Kidney capillary endothelial cell (primary cell): ENCODE measurements at regions not wholly inside any gene's neighbourhood (a gene's known extent, or its start where the extent isn't known, plus 50 kb on each side); places are given as distances from the start of the nearest gene placed in this dataset.

ENCODE experiments used
- DNase-seq: peaks from one replicate; pipeline ENCODE4 v3.0.0-alpha.2; 2018; ENCODE audit warnings: low spot score

GRCh38 chr15:95325763-95326404 lies 1004.6 kb upstream of the NR2F2 start:
- DNase-seq, result peak; percentile 63

DNA sequence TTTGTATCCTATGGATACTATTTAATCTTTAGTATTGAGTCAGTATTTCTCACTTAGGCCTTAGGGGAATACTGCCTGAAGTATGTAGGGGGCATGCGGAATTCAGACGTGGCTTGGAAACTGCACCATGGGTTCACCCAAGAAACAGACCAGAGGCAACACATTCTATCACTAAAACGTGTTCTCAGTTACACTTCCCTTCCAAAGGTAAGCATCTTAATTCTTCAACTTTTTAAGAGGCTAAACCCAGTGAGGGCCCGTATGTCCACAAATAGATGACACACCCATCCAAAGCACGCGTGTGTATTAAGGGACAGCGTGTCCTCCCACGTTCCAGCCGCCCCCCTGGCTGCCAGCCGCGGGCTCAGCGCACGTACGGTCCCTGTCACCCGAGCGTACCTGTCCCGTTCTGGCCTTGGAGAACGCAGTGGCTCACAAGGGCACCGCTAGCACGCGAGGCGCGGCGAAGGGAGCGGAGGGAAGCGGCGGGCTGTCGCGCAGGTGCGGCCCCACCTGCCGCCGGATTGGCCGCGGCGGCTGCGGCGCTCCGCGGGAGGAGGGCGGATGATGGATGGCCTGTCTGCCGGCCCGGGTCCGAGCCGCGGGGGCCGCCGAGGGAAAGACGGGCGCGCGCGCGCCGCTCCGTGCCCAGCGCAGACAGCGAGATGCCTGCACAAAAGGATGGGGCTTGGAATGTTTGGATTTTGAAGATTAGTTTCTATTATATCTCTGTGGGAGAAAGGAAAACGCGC lies 1003.9 kb upstream of the NR2F2 start:
- peak; percentile 25 for DNase-seq

DNA sequence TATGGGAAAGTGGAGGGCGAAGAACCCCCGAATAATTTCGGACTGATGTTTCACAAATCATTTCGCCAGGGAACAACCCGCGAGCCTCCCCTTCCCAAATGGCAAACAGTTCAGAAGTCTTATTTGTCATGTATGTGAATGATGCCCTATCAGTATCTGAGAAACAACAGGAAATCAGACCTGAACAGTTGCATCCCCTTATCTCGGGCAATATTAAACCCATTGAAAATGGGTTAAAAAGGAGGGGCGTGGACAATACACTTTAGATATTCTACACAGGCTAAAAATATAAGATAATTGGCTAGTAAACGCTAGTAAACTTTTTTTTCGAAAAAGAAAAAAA lies 1003.3 kb upstream of the NR2F2 start:
- DNase-seq, result peak; percentile 10

DNA sequence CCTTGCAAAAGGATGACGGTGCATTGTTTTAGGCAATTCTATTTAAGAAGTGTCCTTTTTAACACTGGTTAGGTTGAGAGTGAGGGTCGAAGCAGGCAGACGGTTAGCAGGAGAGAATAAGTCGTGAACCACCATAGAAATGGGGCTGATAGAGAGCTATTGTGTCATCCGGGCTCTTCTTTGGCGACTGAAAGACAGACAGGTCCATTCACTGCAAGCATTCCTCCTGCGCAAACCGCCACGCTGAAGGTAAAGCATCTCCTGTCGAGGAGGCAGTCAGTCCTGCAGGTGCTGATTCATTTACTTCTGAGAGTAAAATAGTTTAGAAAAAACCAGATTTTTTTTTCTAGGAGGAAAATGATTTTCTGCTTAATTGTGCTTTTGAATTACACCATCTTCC lies 1002.8 kb upstream of the NR2F2 start:
- no peak for DNase-seq

GRCh38 chr15:95328559-95328958 lies 1001.9 kb upstream of the NR2F2 start:
- no peak for DNase-seq

DNA sequence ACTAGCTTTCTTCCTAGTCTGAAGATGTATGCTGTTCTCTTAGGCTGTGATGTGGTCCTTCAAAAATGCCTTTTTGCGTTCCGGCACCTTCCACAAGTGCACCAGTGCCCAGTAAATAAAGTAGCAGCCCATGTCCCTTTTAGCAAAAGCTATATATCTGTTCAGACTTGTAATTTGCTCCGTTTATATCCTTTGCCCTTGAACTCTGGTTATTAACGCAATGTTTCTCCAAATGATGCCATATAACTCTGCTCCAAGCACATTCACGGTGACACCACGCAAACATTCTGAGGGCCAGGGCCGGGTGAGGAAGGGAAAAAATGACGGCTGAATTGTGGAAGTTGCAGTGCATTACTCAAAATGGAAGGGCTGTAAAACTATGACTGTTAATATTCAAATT lies 1001.1 kb upstream of the NR2F2 start:
- no peak for DNase-seq

- DNase-seq, result no peak
Observed at GRCh38 chr15:95341686-95342085, 988.8 kb upstream of the NR2F2 start.

DNA sequence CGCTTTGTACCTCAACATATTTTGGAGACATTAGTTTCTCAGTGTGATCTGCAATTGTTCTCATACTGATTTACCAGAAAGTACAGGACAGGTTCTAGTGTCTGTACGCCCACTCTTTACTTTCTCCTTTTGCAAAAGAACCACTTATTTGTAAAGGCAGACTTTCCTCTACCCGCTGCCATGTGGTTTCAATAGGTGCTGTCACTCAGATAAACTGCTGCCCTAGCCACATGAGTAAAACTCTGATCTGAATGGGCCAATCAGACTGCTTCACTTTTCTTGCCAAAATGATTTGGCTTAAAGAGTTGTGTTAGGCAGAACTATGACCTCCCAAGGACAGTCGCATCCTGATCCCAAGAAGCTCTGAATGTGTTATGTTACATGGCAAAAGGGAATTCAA lies 984.6 kb upstream of the NR2F2 start:
- no peak for DNase-seq

GRCh38 chr15:95346721-95347475 lies 983.6 kb upstream of the NR2F2 start:
- no peak for DNase-seq

DNA sequence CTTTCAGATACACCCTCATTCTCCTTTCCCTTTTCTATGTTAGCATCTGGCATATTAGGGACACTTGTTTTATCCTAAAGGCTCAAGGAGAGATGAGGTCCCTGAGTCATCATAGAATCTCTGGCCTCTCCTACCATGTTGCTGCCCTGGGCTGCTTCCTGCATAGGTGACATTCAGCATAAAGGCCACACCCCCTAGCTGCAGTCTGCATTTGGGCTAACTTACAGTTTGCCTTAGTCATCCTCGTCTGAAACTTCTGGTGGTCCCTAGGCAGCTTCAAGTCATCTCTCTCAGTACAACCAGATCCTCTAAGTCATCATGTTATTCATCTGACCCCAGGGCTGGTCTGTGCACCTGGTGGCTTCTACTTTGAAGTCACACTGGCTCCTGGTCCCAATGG lies 982.7 kb upstream of the NR2F2 start:
- no peak for DNase-seq

DNA sequence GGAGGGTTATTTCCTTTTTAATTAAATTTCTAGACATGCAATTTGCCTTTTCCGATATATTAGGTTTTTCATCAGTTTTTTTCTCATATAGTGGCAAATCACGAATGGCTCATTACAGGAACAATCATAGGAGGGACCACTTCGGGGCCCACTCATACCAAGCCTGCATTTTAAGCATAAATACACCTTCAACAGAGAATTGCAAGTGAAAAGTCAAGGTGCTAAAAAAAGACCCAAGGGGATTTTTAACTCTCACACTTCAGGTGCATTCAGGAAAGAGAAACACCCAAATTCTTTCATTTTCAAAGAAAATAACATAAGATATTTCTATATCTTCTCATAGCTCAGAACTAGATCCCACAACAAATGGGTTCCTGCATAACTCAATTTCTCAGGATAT lies 979.6 kb upstream of the NR2F2 start:
- no peak for DNase-seq

- no peak for DNase-seq
Observed at GRCh38 chr15:95352631-95353187, 977.8 kb upstream of the NR2F2 start.

DNA sequence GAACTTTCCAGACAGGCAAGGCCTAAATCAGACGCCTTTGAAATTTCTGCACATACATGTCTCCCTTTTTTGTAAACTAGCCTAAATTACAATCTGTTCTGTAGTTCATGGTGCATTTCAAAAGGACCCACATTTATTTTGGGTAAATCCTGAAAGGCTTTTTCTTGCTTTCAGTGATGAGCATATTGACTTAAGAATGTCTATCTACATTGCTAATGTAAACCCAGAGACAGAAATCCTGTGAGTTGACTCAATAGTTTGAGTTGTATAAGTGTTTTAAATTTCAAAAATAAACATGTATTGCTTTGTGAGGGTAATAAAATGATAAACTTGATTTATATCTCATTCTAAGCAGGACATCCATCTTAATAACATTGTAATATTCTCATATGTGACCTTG lies 977.0 kb upstream of the NR2F2 start:
- DNase-seq, result no peak

DNA sequence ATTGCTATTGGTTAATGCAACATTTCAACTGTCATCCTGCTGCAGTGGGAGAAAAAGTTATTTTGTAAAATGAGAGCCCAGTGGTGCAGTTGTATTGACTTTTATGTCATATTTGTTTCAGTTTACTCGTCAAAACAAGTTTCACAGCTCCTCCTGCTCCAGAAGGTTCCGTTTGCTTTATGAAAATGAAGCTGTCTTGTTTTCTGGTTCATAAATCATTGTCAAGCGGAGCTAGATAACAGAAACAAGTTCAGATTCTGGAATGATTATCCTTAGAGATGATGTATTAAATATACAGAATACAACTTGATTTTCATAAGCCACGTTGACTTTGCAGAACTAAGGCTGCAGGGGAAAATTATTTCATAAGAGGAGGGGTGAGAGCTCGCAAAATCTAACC lies 970.5 kb upstream of the NR2F2 start:
- DNase-seq, result no peak

DNA sequence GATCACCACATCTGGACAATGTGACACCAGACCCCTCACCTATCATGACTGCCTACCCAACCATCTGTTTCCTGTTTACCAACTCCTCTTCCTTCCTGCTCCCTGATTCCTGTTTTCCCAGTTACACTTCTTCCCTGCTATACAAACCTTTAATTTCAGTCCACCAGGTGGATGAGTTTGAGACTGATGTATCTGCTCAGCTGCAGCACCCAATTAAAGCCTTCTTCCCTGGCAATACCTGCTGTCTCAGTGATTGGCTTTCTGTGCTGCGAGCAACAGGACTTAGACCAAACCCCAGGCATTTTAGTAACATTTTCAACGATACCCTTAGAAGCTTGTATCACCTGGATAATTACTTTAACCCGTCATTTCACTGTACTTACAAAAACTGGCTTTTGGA lies 968.2 kb upstream of the NR2F2 start:
- no peak for DNase-seq

DNA sequence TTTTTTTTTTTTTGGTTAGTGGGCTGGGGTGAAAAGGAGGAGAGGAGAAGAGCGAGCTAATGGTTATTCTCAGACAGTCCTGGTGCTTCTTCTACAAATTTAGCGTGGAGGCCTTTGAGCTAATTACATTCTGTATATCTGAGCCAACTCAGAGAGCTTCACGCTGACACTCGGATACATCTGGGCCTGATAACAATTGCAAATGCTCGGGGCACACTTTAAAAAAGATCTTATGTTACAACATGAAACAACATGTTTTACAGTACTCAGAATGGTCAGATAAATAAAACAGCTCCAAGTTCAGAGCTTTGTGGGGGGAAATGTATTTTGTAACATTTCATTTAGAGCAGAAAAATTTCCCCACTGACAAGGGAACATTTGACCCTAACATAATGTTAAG lies 966.9 kb upstream of the NR2F2 start:
- no peak for DNase-seq

GRCh38 chr15:95365511-95366107 lies 964.9 kb upstream of the NR2F2 start:
- DNase-seq, result peak; percentile 98

DNA sequence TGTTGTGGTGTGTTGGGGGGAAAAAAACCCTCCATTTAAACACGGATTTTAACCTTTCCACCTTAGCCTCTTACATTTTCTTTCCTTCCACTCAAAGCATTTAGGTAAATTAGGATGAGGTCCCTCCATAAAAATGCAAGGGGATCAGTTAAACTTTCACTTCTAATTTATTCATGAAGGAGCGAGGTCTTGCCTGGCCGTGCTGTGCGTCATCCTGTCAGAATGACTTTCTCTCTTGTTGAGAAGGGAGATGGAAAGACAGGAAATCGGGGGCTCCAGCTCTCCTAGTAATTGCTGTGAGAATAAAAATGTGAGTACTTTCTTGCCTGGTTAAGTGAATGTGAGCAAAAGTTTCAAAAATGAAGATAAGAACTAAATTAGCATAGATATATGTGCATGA lies 962.3 kb upstream of the NR2F2 start:
- DNase-seq, result peak; percentile 36

DNA sequence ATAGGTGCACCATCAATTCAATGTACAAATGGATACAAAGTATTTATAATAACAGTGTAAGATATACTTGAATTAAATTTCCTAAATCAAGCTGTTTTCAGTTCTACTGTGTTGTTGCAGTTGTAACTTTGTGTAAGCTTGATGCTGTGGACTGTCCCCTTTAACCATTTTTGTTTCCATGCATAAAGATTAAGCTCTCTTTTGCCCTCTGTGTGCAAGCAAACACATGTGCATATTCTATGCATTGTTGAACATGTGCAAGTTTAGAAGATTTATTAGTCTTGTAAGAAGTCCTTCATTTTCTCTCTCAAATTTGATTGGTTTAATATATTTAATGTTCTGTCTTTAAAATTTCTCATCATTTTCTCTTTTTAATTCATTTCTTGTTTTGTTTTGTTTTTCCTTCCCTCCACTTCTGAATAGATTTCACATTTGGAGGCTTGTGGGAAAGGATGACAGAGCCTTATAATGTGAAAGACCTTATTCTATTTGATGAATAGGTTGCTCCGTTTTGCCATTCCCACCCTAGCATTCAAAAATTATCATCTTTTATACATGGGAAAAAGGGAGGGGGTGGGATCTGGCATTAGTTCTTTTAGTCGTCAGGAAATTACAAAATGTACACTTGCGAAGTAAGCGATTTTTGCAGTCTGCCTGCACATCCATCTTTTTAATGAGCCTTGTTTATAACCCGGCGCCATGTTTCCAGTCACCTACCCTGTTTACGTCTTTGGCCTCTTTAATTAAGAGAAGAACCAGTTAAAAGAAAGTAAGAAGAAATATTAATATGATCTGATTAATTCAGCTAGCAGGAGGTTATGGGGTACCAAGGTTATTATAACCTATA lies 961.5 kb upstream of the NR2F2 start:
- no peak for DNase-seq

- DNase-seq, result no peak
Observed at GRCh38 chr15:95370291-95370690, 960.2 kb upstream of the NR2F2 start.

DNA sequence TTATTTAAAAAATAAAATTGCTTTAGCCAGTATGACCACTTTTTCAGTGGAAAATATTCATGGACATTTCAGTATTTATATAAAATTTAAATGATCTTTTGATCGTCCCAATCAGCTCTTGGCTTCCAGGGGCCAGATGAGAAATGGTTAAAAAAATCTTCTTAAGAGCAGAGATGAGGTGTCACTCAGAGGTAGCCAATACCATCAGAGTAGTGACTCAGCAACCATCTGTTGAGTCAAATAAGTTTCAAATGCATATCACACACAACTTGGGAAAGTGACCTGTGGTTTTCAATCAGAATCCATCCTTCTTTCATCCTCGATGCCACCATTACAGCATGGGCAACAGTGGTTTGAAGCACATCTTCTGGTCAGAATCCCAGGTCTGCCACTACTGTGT lies 958.8 kb upstream of the NR2F2 start:
- no peak for DNase-seq

- DNase-seq, result no peak
Observed at GRCh38 chr15:95375281-95375680, 955.2 kb upstream of the NR2F2 start.
